ENCODE measurements at regions not wholly inside any gene's neighbourhood (a gene's known extent, or its start where the extent isn't known, plus 50 kb on each side); places are given as distances from the start of the nearest gene placed in this dataset.

DNA sequence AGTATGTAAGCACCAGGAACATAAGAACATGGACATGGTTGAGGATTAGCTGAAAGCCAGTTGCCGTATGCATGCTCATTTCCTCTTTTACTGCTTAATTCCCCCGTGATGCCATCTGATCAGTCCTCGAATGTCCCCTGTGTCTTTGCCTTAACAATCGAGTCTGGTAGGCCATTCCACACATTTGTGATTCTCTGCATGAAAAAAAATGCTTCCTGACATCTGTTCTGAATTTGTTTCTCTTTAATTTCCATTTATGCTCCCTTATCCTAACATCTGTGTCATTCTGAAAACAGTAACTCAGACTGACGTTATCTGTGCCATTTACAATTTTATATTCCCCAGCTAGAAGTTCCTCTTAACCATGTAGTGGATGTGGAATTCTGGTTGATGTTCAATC lies 158.2 kb upstream of the TOX3 start:
- no peak for ATAC-seq
- CTCF ChIA-PET, result no interaction called here
- H3K36me3 Mint-ChIP-seq, result no peaks in the 10 kb centered on the region

GRCh38 chr16:52697971-52698370 lies 151.0 kb upstream of the TOX3 start:
- Mint-ChIP-seq H3K36me3 (peaks cover 4% of the 10 kb centered on the region; the same call in 1 of the 2 replicates), H3K9me3 (peaks cover 21% of the 10 kb centered on the region), H3K27ac (no peak overlapping the region), H3K27me3 (ENCODE audit: low read depth) (no peaks in the 10 kb centered on the region), H3K4me1 (no peaks in the 10 kb centered on the region), H3K4me3 (no peak overlapping the region)
- no peak for DNase-seq (ENCODE audit: low spot score)
- CTCF ChIA-PET, result interaction anchor here (0.6 to 1.2 kb wide), 3 partner anchors 136 to 215 kb away, joined by 4 to 5 read pairs (median 4); no protein-coding TSS in a partner anchor
- POLR2A ChIA-PET, result interaction anchor here (0.6 kb wide), 1 partner anchor 731 kb away, joined by 4 read pairs; no protein-coding TSS in a partner anchor
- no peak for ATAC-seq
- TF ChIP-seq, protein P1, sequence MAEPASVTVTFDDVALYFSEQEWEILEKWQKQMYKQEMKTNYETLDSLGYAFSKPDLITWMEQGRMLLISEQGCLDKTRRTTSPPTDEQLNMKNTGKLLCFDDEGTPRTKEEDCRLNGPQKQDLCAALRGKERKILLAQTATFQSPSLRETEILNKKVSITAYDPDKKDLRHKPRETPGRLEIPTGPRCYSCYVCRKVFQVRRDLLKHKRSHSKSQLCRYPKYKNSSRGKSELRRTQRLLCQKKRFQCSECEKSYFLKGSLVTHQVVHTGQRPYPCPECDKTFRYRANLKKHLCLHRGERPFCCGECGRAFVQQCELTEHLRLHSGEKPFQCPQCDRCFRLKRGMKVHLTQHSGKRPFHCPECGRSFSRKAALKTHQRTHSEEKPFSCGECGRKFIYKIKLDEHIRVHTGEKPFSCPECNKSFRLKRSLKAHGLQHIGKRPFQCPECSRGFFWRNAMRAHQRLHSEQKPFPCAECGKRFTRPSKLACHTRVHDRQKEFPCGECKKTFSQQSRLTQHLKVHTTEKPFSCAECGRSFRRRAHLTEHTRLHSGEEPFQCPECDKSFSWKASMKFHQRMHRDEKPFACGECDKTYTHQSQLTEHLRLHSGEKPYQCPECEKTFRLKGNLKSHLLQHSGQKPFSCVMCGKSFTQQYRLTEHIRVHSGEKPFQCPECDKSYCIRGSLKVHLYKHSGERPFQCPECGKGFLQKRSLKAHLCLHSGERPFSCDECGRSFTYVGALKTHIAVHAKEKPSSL (CRISPR knock-in tag; conservative IDR thresholded peaks at IDR 0.05), result no peak
- TF ChIP-seq ZNF219 (CRISPR knock-in tag; IDR thresholded peaks at IDR 0.05; ENCODE audit: borderline replicate concordance), result no peak
- TF ChIP-seq ATF3 (CRISPR knock-in tag; conservative IDR thresholded peaks at IDR 0.05), result no peak
- no peak for TF ChIP-seq ZNF423 (CRISPR knock-in tag; IDR thresholded peaks at IDR 0.05)
- TF ChIP-seq ETV6 (CRISPR knock-in tag; IDR thresholded peaks at IDR 0.05), result no peak
- TF ChIP-seq, protein P2, sequence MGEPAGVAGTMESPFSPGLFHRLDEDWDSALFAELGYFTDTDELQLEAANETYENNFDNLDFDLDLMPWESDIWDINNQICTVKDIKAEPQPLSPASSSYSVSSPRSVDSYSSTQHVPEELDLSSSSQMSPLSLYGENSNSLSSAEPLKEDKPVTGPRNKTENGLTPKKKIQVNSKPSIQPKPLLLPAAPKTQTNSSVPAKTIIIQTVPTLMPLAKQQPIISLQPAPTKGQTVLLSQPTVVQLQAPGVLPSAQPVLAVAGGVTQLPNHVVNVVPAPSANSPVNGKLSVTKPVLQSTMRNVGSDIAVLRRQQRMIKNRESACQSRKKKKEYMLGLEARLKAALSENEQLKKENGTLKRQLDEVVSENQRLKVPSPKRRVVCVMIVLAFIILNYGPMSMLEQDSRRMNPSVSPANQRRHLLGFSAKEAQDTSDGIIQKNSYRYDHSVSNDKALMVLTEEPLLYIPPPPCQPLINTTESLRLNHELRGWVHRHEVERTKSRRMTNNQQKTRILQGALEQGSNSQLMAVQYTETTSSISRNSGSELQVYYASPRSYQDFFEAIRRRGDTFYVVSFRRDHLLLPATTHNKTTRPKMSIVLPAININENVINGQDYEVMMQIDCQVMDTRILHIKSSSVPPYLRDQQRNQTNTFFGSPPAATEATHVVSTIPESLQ (CRISPR knock-in tag; IDR thresholded peaks at IDR 0.05), result no peak
- TF ChIP-seq PRDM15 (CRISPR knock-in tag; IDR thresholded peaks at IDR 0.05), result no peak
- TF ChIP-seq ZNF671 (CRISPR knock-in tag; IDR thresholded peaks at IDR 0.05), result no peak
- no peak for TF ChIP-seq NFYB (CRISPR knock-in tag; conservative IDR thresholded peaks at IDR 0.05; ENCODE audit: low read depth)
- no peak for TF ChIP-seq GABPB1 (CRISPR knock-in tag; IDR thresholded peaks at IDR 0.05)
- no peak for TF ChIP-seq GTF2I (CRISPR knock-in tag; conservative IDR thresholded peaks at IDR 0.05)
- TF ChIP-seq IRF2 (CRISPR knock-in tag; IDR thresholded peaks at IDR 0.05; ENCODE audit: borderline replicate concordance, low read depth), result no peak
- no peak for TF ChIP-seq SMAD4 (CRISPR knock-in tag; IDR thresholded peaks at IDR 0.05)
- TF ChIP-seq FOXP1 (CRISPR knock-in tag; IDR thresholded peaks at IDR 0.05; ENCODE audit: borderline replicate concordance), result no peak
- TF ChIP-seq ZNF263 (CRISPR knock-in tag; IDR thresholded peaks at IDR 0.05; ENCODE audit: low read depth), result no peak
- TF ChIP-seq NFATC4 (CRISPR knock-in tag; IDR thresholded peaks at IDR 0.05), result no peak

More for the DNA sequence above, 158.2 kb upstream of the TOX3 start:
- Mint-ChIP-seq H3K9me3 (peaks cover 25% of the 10 kb centered on the region), H3K4me3 (no peak overlapping the region), H3K27ac (no peak overlapping the region), H3K27me3 (ENCODE audit: low read depth) (no peaks in the 10 kb centered on the region; the same call in 1 of the 2 replicates), H3K4me1 (peaks cover 10% of the 10 kb centered on the region)
- TF ChIP-seq, protein P3, sequence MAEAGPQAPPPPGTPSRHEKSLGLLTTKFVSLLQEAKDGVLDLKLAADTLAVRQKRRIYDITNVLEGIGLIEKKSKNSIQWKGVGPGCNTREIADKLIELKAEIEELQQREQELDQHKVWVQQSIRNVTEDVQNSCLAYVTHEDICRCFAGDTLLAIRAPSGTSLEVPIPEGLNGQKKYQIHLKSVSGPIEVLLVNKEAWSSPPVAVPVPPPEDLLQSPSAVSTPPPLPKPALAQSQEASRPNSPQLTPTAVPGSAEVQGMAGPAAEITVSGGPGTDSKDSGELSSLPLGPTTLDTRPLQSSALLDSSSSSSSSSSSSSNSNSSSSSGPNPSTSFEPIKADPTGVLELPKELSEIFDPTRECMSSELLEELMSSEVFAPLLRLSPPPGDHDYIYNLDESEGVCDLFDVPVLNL (CRISPR knock-in tag; IDR thresholded peaks at IDR 0.05; ENCODE audit: borderline replicate concordance, low read depth), result no peak
- TF ChIP-seq ATF1 (CRISPR knock-in tag; IDR thresholded peaks at IDR 0.05), result no peak
- POLR2A ChIA-PET, result no interaction called here
- DNase-seq (ENCODE audit: low spot score), result no peak

Measured in WTC11 (cell line).